HUES48 (cell line): ENCODE measurements at regions not wholly inside any gene's neighbourhood (a gene's known extent, or its start where the extent isn't known, plus 50 kb on each side); places are given as distances from the start of the nearest gene placed in this dataset.

Experiments used
- H3K27ac ChIP-seq: one replicate; pipeline ENCODE4 v1.7.0; 2013; ENCODE audit warnings: low read depth, low read length, inconsistent platforms
- H3K27me3 ChIP-seq: 2 replicates; pipeline ENCODE4 v1.6.1; 2013; ENCODE audit warnings: mild to moderate bottlenecking, low read length; ENCODE audit not compliant: control insufficient read depth, insufficient read depth
- H3K36me3 ChIP-seq: 2 replicates; pipeline ENCODE4 v1.6.1; 2013; ENCODE audit warnings: low read length; ENCODE audit not compliant: control insufficient read depth, insufficient read depth
- H3K4me1 ChIP-seq: 2 replicates; pipeline ENCODE4 v1.6.1; 2013; ENCODE audit warnings: mild to moderate bottlenecking, low read length; ENCODE audit not compliant: control insufficient read depth, insufficient read depth
- H3K4me3 ChIP-seq: 2 replicates; pipeline ENCODE4 v1.5.1; 2013; ENCODE audit warnings: mild to moderate bottlenecking, low read depth, low read length
- H3K9ac ChIP-seq: 2 replicates; pipeline ENCODE4 v1.6.1; 2013; ENCODE audit warnings: mild to moderate bottlenecking, low read depth, low read length, moderate library complexity
- H3K9me3 ChIP-seq: 2 replicates; pipeline ENCODE4 v1.6.1; 2013; ENCODE audit warnings: low read length; ENCODE audit not compliant: control insufficient read depth, insufficient read depth

DNA sequence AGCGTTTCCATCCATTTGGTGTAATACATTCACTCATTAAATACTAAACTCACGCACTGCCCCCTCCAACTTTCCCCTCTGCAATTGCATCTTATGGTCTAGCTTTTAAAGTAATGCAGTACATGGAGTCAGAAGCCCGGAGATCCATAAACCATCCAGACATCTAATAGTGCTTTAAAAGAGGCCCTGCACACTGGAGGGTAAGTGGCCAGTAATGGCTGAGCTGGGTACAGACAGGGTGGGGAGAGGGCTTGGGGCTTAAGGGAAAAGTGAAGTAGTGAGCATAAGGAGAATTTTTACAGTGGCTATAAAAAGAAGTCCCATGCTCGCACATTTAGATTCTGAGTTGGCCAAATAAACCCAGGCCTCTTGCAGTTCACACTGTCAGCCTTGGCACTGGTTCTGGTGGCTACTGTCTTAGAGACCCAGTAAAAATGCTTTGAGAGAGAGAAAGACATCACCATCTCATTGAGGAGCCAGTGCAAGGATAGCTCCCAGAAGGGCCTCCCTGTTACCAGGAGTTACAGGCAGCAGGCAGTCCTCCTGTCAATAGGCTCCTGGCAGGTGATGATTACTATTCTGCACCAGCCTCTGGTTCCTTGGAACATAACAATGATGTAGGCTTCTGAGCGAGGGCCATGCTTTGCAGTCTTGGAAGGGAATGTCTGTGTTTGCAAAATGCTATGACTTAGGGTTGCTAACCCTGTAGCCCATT, 112.6 kb upstream of the NEO1 start:
- Histone ChIP-seq H3K27me3 (no peaks in the 10 kb centered on the region), H3K4me1 (no peaks in the 10 kb centered on the region), H3K9ac (no peak overlapping the region), H3K27ac (no peak overlapping the region), H3K4me3 (no peak overlapping the region), H3K9me3 (no peaks in the 10 kb centered on the region), H3K36me3 (no peaks in the 10 kb centered on the region)

DNA sequence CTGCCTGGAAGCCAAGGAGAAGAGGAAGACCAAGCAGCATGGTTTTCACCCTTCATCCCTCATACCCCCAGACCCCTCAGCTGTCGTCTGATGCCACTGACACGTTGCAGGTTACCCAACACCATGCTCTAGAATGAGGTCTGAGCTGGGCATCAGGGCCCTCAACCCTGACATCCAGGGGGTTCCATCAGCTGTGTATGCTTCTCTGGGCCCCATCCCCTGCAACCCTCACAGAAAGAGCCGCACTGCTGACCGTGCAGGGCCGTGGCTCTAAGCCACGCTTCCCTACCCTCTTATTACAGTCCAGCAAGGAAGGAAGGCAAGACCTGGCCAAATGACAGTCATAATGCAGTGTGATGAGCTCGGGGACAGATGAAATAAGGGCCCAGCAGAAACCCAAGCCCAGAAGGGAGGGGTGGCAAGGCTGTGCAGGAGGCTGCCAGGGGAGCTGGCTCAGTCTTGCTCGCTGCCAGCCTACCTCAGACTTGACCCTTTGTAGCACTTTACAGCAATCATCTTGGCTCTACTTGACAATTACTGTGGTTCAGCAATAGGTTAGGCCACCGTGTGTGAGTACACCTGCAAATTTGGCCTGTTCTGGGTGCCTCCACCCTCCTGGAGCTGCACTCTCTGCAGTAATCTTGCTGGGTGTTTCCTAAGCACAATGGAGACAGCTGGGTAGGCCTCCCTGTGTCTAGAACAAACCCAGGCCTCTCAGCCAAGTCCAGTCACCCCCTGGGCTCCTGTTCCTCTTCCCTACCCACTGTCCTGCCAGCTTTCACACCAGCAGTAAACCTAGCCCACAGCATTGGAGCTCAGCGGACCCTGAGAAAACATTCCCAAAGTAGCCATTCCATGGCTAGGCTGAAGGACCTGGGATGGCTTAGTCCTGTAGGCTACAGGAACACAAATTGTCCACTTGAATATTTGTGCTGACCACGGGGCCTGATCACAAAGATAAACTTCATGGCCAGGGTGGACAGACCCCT, 115.3 kb upstream of the NEO1 start:
- no peaks in the 10 kb centered on the region for H3K4me1 ChIP-seq
- no peak overlapping the region for H3K9ac ChIP-seq
- H3K27me3 ChIP-seq = no peaks in the 10 kb centered on the region
- no peaks in the 10 kb centered on the region for H3K9me3 ChIP-seq
- H3K4me3 ChIP-seq = no peak overlapping the region
- H3K36me3 ChIP-seq = no peaks in the 10 kb centered on the region
- no peak overlapping the region for H3K27ac ChIP-seq

DNA sequence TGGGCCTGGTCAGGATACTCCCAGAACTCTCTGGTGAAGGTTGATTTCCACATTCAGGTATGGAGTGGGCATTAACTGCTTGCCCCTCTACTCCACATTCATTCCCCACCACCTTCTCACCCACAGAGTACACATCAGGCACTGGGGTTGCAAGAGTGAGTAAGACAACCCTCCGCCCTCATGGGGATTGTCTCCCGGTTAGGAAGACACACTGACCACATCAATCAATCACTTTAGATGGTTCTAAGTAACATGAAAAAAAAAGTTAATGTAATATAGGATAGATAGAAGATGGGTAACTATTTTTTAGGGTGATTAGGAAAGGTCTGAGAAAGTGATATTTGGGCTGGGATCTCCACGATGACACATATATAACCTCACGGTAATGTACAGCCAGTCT, 116.0 kb upstream of the NEO1 start:
- no peaks in the 10 kb centered on the region for H3K27me3 ChIP-seq
- no peak overlapping the region for H3K9ac ChIP-seq
- no peaks in the 10 kb centered on the region for H3K4me1 ChIP-seq
- H3K9me3 ChIP-seq = no peaks in the 10 kb centered on the region
- no peak overlapping the region for H3K27ac ChIP-seq
- H3K4me3 ChIP-seq = no peak overlapping the region
- H3K36me3 ChIP-seq = no peaks in the 10 kb centered on the region

DNA sequence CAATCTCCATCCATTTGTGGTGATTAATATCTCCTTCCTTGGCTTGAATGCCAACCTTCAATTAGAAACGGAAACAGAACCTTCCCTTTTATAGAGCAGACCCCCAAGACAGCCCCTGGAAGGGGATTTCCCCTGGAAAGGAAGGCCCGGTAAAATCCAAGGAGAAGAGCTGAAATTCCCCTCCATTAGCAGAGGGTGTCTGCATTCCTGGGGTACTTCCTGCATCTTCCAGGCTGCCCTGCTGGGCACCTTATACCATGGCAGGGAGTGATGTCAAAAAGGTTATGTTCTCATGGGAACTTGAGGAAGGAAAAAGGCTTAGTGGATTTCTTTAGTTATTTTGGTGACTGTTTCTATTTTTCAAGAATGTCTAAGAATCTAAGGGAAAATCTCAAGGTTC, 116.7 kb upstream of the NEO1 start:
- H3K4me1 ChIP-seq = no peaks in the 10 kb centered on the region
- no peaks in the 10 kb centered on the region for H3K9me3 ChIP-seq
- no peak overlapping the region for H3K9ac ChIP-seq
- H3K27me3 ChIP-seq = no peaks in the 10 kb centered on the region
- H3K36me3 ChIP-seq = no peaks in the 10 kb centered on the region
- no peak overlapping the region for H3K27ac ChIP-seq
- no peak overlapping the region for H3K4me3 ChIP-seq

DNA sequence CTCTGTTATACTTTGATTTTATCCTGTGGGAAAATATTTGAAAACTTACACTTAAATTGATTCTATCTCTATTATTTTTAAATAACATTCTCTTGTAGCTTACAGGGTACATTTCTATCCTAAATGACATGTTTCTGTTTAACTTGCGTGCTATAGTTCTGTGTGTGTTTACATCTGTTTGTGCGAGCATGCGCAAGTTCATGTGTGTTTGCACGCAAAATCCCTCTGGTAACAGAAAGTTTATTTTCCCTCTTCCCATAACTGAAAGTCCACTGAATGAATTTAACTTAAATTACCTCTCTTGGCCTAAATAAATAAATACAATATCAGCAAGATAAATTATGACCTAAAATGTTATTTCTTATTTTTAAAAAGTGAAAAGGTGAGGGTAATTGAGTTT, 117.3 kb upstream of the NEO1 start:
- H3K4me1 ChIP-seq = no peaks in the 10 kb centered on the region
- H3K9ac ChIP-seq = no peak overlapping the region
- H3K27ac ChIP-seq = no peak overlapping the region
- H3K27me3 ChIP-seq = no peaks in the 10 kb centered on the region
- H3K36me3 ChIP-seq = no peaks in the 10 kb centered on the region
- H3K4me3 ChIP-seq = no peak overlapping the region
- H3K9me3 ChIP-seq = no peaks in the 10 kb centered on the region

DNA sequence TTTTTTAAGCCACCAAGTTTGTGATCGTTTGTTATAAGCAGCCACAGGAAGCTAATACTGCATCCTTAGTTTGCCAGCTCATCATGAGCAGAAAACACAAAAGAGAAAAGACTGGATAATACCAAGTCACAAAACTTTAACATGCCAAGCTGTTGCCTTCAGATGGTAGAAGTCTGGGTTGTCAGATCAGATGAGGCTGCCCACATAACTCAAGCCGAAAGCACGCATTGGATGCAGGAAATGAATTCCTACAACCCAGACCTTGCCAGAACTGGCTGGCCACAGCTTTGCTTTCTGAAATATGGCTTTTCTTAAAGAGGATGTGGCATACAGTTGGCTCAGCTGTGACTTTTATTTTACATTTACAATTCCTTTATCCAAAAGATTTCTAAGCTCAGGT, 118.3 kb upstream of the NEO1 start:
- Histone ChIP-seq H3K4me1 (no peaks in the 10 kb centered on the region), H3K9me3 (no peaks in the 10 kb centered on the region), H3K27ac (no peak overlapping the region), H3K4me3 (no peak overlapping the region), H3K9ac (no peak overlapping the region), H3K27me3 (no peaks in the 10 kb centered on the region), H3K36me3 (no peaks in the 10 kb centered on the region)

DNA sequence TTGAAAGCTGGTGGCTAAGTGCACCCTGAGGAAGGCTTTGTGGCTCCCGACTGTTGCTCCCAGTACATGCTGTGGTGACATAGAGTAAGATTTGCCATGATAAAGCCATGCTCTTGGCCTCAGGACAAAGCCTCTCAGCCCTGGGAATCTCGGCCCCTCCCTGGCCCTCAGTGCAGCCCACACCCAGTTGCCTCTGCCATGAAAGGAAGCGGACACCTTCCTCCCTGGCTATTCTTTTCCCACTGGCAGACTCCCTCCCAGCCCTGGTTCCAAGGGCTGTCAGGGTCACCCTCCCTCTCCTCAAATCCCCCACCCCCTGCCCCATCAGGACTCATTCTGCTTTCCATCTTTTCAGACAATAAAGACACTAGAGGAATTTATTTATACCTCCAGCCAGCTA, 119.8 kb upstream of the NEO1 start:
- no peak overlapping the region for H3K4me3 ChIP-seq
- H3K4me1 ChIP-seq = no peaks in the 10 kb centered on the region
- H3K27me3 ChIP-seq = no peaks in the 10 kb centered on the region
- no peak overlapping the region for H3K27ac ChIP-seq
- no peak overlapping the region for H3K9ac ChIP-seq
- no peaks in the 10 kb centered on the region for H3K9me3 ChIP-seq
- no peaks in the 10 kb centered on the region for H3K36me3 ChIP-seq

DNA sequence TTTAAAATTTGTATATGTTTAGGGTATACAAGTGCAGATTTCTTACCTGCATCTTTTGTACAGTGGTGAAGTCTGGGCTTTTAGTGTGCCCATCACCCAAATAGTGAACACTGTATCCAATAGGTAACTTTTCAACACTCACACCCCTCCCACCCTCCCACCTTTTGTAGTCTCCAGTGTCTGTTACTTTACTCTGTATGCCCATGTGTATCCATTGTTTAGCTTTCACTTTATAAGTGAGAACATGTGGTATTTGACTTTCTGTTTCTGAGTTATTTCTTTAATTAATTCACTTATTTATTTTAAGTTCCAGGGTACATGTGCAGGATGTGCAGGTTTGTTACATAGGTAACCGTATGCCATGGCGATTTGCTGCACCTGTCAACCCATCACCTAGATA, 124.8 kb upstream of the NEO1 start:
- Histone ChIP-seq H3K36me3 (no peaks in the 10 kb centered on the region), H3K27me3 (no peaks in the 10 kb centered on the region), H3K9ac (no peak overlapping the region), H3K4me3 (no peak overlapping the region), H3K4me1 (no peaks in the 10 kb centered on the region), H3K9me3 (no peaks in the 10 kb centered on the region), H3K27ac (no peak overlapping the region)

DNA sequence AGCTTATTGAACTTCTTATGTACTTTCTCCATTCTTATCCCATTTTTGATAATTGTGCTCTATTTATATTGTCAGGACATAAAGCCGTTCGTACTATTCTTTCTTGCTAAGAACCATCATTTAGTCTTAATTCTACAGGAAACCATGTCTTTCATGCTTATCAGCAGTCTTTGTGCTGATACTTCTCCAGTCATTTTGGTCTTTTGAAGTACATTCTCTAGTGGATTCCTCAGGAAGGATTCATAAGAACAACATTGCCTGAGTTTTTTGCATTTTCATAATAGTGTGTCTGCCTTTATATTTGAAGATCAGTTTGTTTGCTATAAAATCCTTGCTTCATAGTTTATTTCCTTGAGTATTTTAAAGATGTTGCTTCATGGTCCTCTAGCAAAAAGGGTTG, 126.6 kb upstream of the NEO1 start:
- Histone ChIP-seq H3K27ac (no peak overlapping the region), H3K36me3 (no peaks in the 10 kb centered on the region), H3K27me3 (no peaks in the 10 kb centered on the region), H3K9me3 (no peaks in the 10 kb centered on the region), H3K9ac (no peak overlapping the region), H3K4me3 (no peak overlapping the region), H3K4me1 (no peaks in the 10 kb centered on the region)

DNA sequence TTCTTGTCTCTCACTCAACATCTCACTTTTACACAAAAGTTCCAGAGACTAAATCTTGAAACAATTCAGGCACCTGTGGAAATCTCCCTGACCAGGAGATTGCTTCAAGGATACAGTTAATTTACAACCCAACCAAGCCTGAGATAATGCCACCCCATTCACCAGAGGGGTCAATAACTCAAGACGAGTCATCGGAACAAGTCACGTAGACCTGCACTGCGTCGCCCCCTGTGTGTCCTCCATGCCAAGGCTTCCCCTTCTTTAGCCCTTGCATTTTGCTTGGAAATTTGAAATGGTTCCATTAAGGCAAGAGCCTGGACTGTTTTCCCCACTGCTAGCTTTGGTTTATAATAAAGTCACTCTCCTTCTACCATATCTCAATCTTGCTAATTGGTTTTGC, 129.0 kb upstream of the NEO1 start:
- no peak overlapping the region for H3K4me3 ChIP-seq
- no peak overlapping the region for H3K9ac ChIP-seq
- no peak overlapping the region for H3K27ac ChIP-seq
- H3K36me3 ChIP-seq = no peaks in the 10 kb centered on the region
- no peaks in the 10 kb centered on the region for H3K4me1 ChIP-seq
- no peaks in the 10 kb centered on the region for H3K9me3 ChIP-seq
- no peaks in the 10 kb centered on the region for H3K27me3 ChIP-seq

DNA sequence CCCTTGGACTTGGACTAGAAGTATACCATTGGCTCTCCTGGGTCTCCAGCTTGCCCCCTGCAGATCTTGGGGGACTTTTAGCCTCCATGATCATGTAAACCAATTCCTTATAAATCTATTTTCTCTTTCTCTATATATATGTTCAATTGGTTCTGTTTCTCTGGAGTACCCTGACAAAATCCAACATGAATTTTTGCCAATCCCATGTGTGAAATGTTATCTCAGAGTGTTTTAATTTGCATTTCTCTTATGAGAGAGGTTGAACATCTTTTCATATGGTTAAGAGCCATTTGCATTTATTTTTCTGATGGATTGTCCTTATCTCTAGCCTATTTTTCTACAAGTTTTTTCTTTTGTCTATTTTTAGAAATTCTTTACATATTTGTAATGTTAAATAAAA, 131.7 kb upstream of the NEO1 start:
- H3K9me3 ChIP-seq = no peaks in the 10 kb centered on the region
- no peaks in the 10 kb centered on the region for H3K4me1 ChIP-seq
- no peak overlapping the region for H3K9ac ChIP-seq
- no peaks in the 10 kb centered on the region for H3K27me3 ChIP-seq
- H3K27ac ChIP-seq = no peak overlapping the region
- H3K4me3 ChIP-seq = no peak overlapping the region
- H3K36me3 ChIP-seq = no peaks in the 10 kb centered on the region
